ENCODE measurements at regions not wholly inside any gene's neighbourhood (a gene's known extent, or its start where the extent isn't known, plus 50 kb on each side); places are given as distances from the start of the nearest gene placed in this dataset.
"Not testable (repeated sequence)": the region's sequence is repeated elsewhere in the genome, so short reads cannot be mapped to it uniquely, and the experiment has no call there.

- DNase-seq: no peak
Measured at GRCh38 chr4:110850461-110851442, 227.9 kb upstream of the PITX2 start.

GRCh38 chr4:110851989-110852388 is 229.1 kb upstream of the PITX2 start:
- no peak for DNase-seq

GRCh38 chr4:110852793-110853192 is 229.9 kb upstream of the PITX2 start:
- no peak for DNase-seq

GRCh38 chr4:110853242-110853641 is 230.4 kb upstream of the PITX2 start:
- DNase-seq: no peak

GRCh38 chr4:110854021-110854678 is 231.3 kb upstream of the PITX2 start:
- no peak for DNase-seq

- no peak for DNase-seq
Measured at GRCh38 chr4:110860125-110860524, 237.2 kb upstream of the PITX2 start.

- no peak for DNase-seq
Measured at GRCh38 chr4:110860901-110861300, 238.0 kb upstream of the PITX2 start.

GRCh38 chr4:110865611-110866259 is 242.9 kb upstream of the PITX2 start:
- no peak for DNase-seq

GRCh38 chr4:110867251-110867960 is 244.5 kb upstream of the PITX2 start:
- DNase-seq: no peak

- DNase-seq: no peak
Measured at GRCh38 chr4:110867981-110868720, 245.3 kb upstream of the PITX2 start.

- no peak for DNase-seq
Measured at GRCh38 chr4:110869114-110869513, 246.2 kb upstream of the PITX2 start.

GRCh38 chr4:110869862-110870572 is 247.1 kb upstream of the PITX2 start:
- DNase-seq: no peak

- not testable (repeated sequence) for DNase-seq
Measured at GRCh38 chr4:110876214-110876613, 253.3 kb upstream of the PITX2 start.

GRCh38 chr4:110876866-110877265 is 254.0 kb upstream of the PITX2 start:
- no peak for DNase-seq

- no peak for DNase-seq
Measured at GRCh38 chr4:110877778-110878370, 255.0 kb upstream of the PITX2 start.

GRCh38 chr4:110878413-110878812 is 255.5 kb upstream of the PITX2 start:
- no peak for DNase-seq

GRCh38 chr4:110878956-110879355 is 256.1 kb upstream of the PITX2 start:
- no peak for DNase-seq

GRCh38 chr4:110886270-110886669 is 263.4 kb upstream of the PITX2 start:
- DNase-seq: no peak

GRCh38 chr4:110886856-110887255 is 264.0 kb upstream of the PITX2 start:
- DNase-seq: no peak

GRCh38 chr4:110897784-110898183 is 274.9 kb upstream of the PITX2 start:
- DNase-seq: no peak

- no peak for DNase-seq
Measured at GRCh38 chr4:110898290-110898689, 275.4 kb upstream of the PITX2 start.
